GM18508 (cell line): ENCODE measurements at regions not wholly inside any gene's neighbourhood (a gene's known extent, or its start where the extent isn't known, plus 50 kb on each side); places are given as distances from the start of the nearest gene placed in this dataset.
"Not testable (repeated sequence)": the region's sequence is repeated elsewhere in the genome, so short reads cannot be mapped to it uniquely, and the experiment has no call there.

Experiments
- ATAC-seq: cut with Tn5 transposase; IDR thresholded peaks from one replicate; pipeline ENCODE4 v1.9.1; 2021; ENCODE audit warnings: moderate number of reproducible peaks; ENCODE audit not compliant: insufficient read depth, unreplicated experiment

GRCh38 chr16:29333492-29334097 lies 72.9 kb downstream of the NPIPB11 start:
- ATAC-seq = not testable (repeated sequence)

- not testable (repeated sequence) for ATAC-seq
These were observed 75.9 kb downstream of the NPIPB11 start for GRCh38 chr16:29330623-29331022.

GRCh38 chr16:29328528-29328927 lies 78.0 kb downstream of the NPIPB11 start:
- not testable (repeated sequence) for ATAC-seq

GRCh38 chr16:29327631-29328408 lies 78.7 kb downstream of the NPIPB11 start:
- ATAC-seq = not testable (repeated sequence)

- ATAC-seq = not testable (repeated sequence)
These were observed 80.1 kb downstream of the NPIPB11 start for GRCh38 chr16:29326164-29327125.

GRCh38 chr16:29323725-29324124 lies 82.8 kb downstream of the NPIPB11 start:
- not testable (repeated sequence) for ATAC-seq

- no peak for ATAC-seq
These were observed 84.9 kb downstream of the NPIPB11 start for GRCh38 chr16:29321585-29321984.

GRCh38 chr16:29321000-29321393 lies 85.5 kb downstream of the NPIPB11 start:
- ATAC-seq = no peak

GRCh38 chr16:29320274-29320999 lies 86.1 kb downstream of the NPIPB11 start:
- no peak for ATAC-seq

GRCh38 chr16:29319726-29320125 lies 86.8 kb downstream of the NPIPB11 start:
- no peak for ATAC-seq

GRCh38 chr16:29318561-29318968 lies 87.9 kb downstream of the NPIPB11 start:
- ATAC-seq = not testable (repeated sequence)

- ATAC-seq = no peak
These were observed 88.5 kb downstream of the NPIPB11 start for GRCh38 chr16:29318037-29318436.

- ATAC-seq = no peak
These were observed 89.2 kb downstream of the NPIPB11 start for GRCh38 chr16:29317269-29317668.

- ATAC-seq = no peak
These were observed 89.7 kb downstream of the NPIPB11 start for GRCh38 chr16:29316761-29317183.

- no peak for ATAC-seq
These were observed 90.5 kb downstream of the NPIPB11 start for GRCh38 chr16:29315916-29316517.

GRCh38 chr16:29315046-29315445 lies 91.5 kb downstream of the NPIPB11 start:
- ATAC-seq = no peak

- no peak for ATAC-seq
These were observed 92.1 kb downstream of the NPIPB11 start for GRCh38 chr16:29314292-29314934.

- no peak for ATAC-seq
These were observed 92.9 kb downstream of the NPIPB11 start for GRCh38 chr16:29313559-29314048.
